Neural cell (in vitro differentiated cells): ENCODE measurements at regions not wholly inside any gene's neighbourhood (a gene's known extent, or its start where the extent isn't known, plus 50 kb on each side); places are given as distances from the start of the nearest gene placed in this dataset.

ENCODE experiments used
- H2AFZ ChIP-seq: fragments of 200-600, 300-800 bp; sonication (generic), shearing (Covaris generic); 2 replicates; pipeline ENCODE4 v1.6.0; 2014; ENCODE audit warnings: low read depth, mild to moderate bottlenecking, antibody characterized with exemption, low read length, moderate library complexity
- H3F3A ChIP-seq: fragments of 200-600 bp; shearing (Covaris generic); 2 replicates; pipeline ENCODE4 v1.6.1; 2016; ENCODE audit warnings: mild to moderate bottlenecking, moderate library complexity, mixed read lengths, antibody characterized with exemption, low read length; ENCODE audit not compliant: insufficient read depth, poor library complexity, severe bottlenecking
- H3K27ac ChIP-seq: fragments of 200-600, 300-800 bp; sonication (generic), shearing (Covaris generic); 2 replicates; pipeline ENCODE4 v1.5.1; 2014; ENCODE audit warnings: mild to moderate bottlenecking, low read length, moderate library complexity
- H3K27me3 ChIP-seq: fragments of 300-800, 200-600 bp; sonication (generic), shearing (Covaris generic); 2 replicates; pipeline ENCODE4 v1.6.0; 2014; ENCODE audit warnings: mild to moderate bottlenecking, low read depth, low read length, moderate library complexity; ENCODE audit not compliant: insufficient read depth
- H3K36me3 ChIP-seq: fragments of 300-800, 200-600 bp; sonication (generic), shearing (Covaris generic); 2 replicates; pipeline ENCODE4 v1.5.1; 2014; ENCODE audit warnings: mild to moderate bottlenecking, antibody characterized with exemption, low read length, moderate library complexity; ENCODE audit not compliant: insufficient read depth
- H3K4me2 ChIP-seq: fragments of 300-800, 200-600 bp; sonication (generic), shearing (Covaris generic); 2 replicates; pipeline ENCODE4 v1.6.0; 2014; ENCODE audit warnings: mild to moderate bottlenecking, low read length
- H3K4me3 ChIP-seq: fragments of 300-800, 200-600 bp; sonication (generic), shearing (Covaris generic); 2 replicates; pipeline ENCODE4 v1.5.1; 2014; ENCODE audit warnings: mild to moderate bottlenecking, low read length, moderate library complexity
- H3K79me2 ChIP-seq: fragments of 200-600 bp; shearing (Covaris generic); replicated peaks from 2 replicates; pipeline ENCODE4 v1.6.0; 2014; ENCODE audit warnings: mild to moderate bottlenecking, low read length, moderate library complexity; ENCODE audit not compliant: insufficient read depth
- H3K9ac ChIP-seq: fragments of 300-800, 200-600 bp; sonication (generic), shearing (Covaris generic); 2 replicates; pipeline ENCODE4 v1.6.1; 2016; ENCODE audit warnings: mild to moderate bottlenecking, low read length, mixed read lengths
- H3K9me2 ChIP-seq: fragments of 200-600 bp; shearing (Covaris generic); 2 replicates; pipeline ENCODE4 v1.6.1; 2016; ENCODE audit warnings: mild to moderate bottlenecking, low read length, mixed read lengths; ENCODE audit not compliant: insufficient read depth
- H3K9me3 ChIP-seq: fragments of 200-600, 300-800 bp; sonication (generic), shearing (Covaris generic); 2 replicates; pipeline ENCODE4 v1.6.1; 2016; ENCODE audit warnings: mild to moderate bottlenecking, mixed run types, low read length, moderate library complexity, mixed read lengths
- H4K20me1 ChIP-seq: fragments of 200-600 bp; shearing (Covaris generic); 2 replicates; pipeline ENCODE4 v1.6.1; 2016; ENCODE audit warnings: mild to moderate bottlenecking, mixed run types; ENCODE audit not compliant: insufficient read depth
- EP300 ChIP-seq: fragments of 450-650 bp; conservative IDR thresholded peaks from 2 replicates; pipeline ENCODE4 v1.6.1; 2014; ENCODE audit warnings: antibody characterized with exemption, mild to moderate bottlenecking, moderate library complexity; ENCODE audit not compliant: poor library complexity, severe bottlenecking
- EZH2 ChIP-seq: fragments of 200-600, 300-800 bp; shearing (Covaris generic), sonication (generic); IDR thresholded peaks from 2 replicates; pipeline ENCODE4 v1.6.1; 2014; ENCODE audit warnings: antibody characterized with exemption, low read length, borderline replicate concordance, mild to moderate bottlenecking; ENCODE audit not compliant: insufficient read depth, poor library complexity, severe bottlenecking
- MXI1 ChIP-seq: fragments of 450-650 bp; conservative IDR thresholded peaks from 2 replicates; pipeline ENCODE4 v1.6.1; 2014; ENCODE audit warnings: antibody characterized with exemption, mild to moderate bottlenecking; ENCODE audit not compliant: poor library complexity, severe bottlenecking
- POLR2AphosphoS5 ChIP-seq: IDR thresholded peaks from 2 replicates; pipeline ENCODE4 v1.6.1; 2012
- RAD21 ChIP-seq: fragments of 450-650 bp; conservative IDR thresholded peaks from 2 replicates; pipeline ENCODE4 v1.6.1; 2014; ENCODE audit warnings: antibody characterized with exemption, mild to moderate bottlenecking, moderate library complexity
- SMC3 ChIP-seq: fragments of 450-650 bp; conservative IDR thresholded peaks from 2 replicates; pipeline ENCODE4 v1.6.1; 2014; ENCODE audit warnings: antibody characterized with exemption, mild to moderate bottlenecking, moderate library complexity; ENCODE audit not compliant: poor library complexity
- TAF1 ChIP-seq: IDR thresholded peaks from 2 replicates; pipeline ENCODE4 v1.6.1; 2012; ENCODE audit warnings: low read depth
- TF ChIP-seq, protein P1 (sequence below): IDR thresholded peaks from 2 replicates; pipeline ENCODE4 v1.6.1; 2012; ENCODE audit warnings: borderline replicate concordance
- TF ChIP-seq, protein P2 (sequence below): fragments of 450-650 bp; IDR thresholded peaks from 2 replicates; pipeline ENCODE4 v1.5.1; 2014; ENCODE audit warnings: antibody characterized with exemption, mild to moderate bottlenecking, moderate library complexity; ENCODE audit not compliant: poor library complexity, severe bottlenecking

DNA sequence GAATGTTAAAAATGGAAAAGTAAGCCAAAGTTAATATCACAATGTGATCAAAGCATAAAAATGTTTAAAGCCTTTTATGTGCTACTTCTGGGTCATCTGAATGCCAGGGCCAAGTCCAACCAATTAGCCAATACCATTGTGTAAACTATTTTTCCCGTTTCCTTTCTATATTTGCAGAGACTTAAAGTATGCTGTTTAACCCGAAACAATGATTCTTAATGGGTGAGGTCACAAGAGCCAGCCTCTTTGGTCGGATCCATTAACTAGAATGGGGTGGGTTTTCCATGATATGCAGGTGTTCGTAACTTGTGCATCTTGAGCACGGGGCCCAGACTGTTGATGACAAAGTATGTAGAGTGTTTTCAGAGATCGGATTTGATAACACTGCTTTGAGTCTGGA, 111.3 kb upstream of the IGFBP3 start:
- Histone ChIP-seq H3F3A (no peaks in the 10 kb centered on the region), H3K27me3 (no peaks in the 10 kb centered on the region), H3K4me3 (no peak overlapping the region), H4K20me1 (no peaks in the 10 kb centered on the region), H3K27ac (no peak overlapping the region), H3K9ac (no peak overlapping the region), H3K36me3 (no peaks in the 10 kb centered on the region), H2AFZ (no peak overlapping the region), H3K79me2 (no peaks in the 10 kb centered on the region), H3K4me2 (no peak overlapping the region), H3K9me2 (no peaks in the 10 kb centered on the region), H3K9me3 (no peaks in the 10 kb centered on the region)
- TF ChIP-seq, protein P1, sequence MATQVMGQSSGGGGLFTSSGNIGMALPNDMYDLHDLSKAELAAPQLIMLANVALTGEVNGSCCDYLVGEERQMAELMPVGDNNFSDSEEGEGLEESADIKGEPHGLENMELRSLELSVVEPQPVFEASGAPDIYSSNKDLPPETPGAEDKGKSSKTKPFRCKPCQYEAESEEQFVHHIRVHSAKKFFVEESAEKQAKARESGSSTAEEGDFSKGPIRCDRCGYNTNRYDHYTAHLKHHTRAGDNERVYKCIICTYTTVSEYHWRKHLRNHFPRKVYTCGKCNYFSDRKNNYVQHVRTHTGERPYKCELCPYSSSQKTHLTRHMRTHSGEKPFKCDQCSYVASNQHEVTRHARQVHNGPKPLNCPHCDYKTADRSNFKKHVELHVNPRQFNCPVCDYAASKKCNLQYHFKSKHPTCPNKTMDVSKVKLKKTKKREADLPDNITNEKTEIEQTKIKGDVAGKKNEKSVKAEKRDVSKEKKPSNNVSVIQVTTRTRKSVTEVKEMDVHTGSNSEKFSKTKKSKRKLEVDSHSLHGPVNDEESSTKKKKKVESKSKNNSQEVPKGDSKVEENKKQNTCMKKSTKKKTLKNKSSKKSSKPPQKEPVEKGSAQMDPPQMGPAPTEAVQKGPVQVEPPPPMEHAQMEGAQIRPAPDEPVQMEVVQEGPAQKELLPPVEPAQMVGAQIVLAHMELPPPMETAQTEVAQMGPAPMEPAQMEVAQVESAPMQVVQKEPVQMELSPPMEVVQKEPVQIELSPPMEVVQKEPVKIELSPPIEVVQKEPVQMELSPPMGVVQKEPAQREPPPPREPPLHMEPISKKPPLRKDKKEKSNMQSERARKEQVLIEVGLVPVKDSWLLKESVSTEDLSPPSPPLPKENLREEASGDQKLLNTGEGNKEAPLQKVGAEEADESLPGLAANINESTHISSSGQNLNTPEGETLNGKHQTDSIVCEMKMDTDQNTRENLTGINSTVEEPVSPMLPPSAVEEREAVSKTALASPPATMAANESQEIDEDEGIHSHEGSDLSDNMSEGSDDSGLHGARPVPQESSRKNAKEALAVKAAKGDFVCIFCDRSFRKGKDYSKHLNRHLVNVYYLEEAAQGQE, result no peak
- no peak for TF ChIP-seq MXI1
- TF ChIP-seq TAF1, result no peak
- no peak for TF ChIP-seq EP300
- no peak for TF ChIP-seq POLR2AphosphoS5

GRCh38 chr7:46029111-46029704, 108.1 kb upstream of the IGFBP3 start:
- no peak overlapping the region for H3K9ac ChIP-seq
- no peaks in the 10 kb centered on the region for H4K20me1 ChIP-seq
- no peaks in the 10 kb centered on the region for H3K79me2 ChIP-seq
- no peak overlapping the region for H3K4me2 ChIP-seq
- no peaks in the 10 kb centered on the region for H3K36me3 ChIP-seq
- no peak overlapping the region for H3K4me3 ChIP-seq
- no peaks in the 10 kb centered on the region for H3K9me2 ChIP-seq
- H3K9me3 ChIP-seq, result no peaks in the 10 kb centered on the region
- H2AFZ ChIP-seq, result no peak overlapping the region
- no peaks in the 10 kb centered on the region for H3F3A ChIP-seq
- no peaks in the 10 kb centered on the region for H3K27me3 ChIP-seq
- no peak overlapping the region for H3K27ac ChIP-seq
- TF ChIP-seq SMC3, result no peak
- TF ChIP-seq EZH2, result no peak
- TF ChIP-seq RAD21, result no peak
- no peak for TF ChIP-seq POLR2AphosphoS5
- no peak for TF ChIP-seq MXI1
- TF ChIP-seq, protein P1, result no peak
- no peak for TF ChIP-seq EP300
- TF ChIP-seq TAF1, result no peak
- TF ChIP-seq, protein P2, sequence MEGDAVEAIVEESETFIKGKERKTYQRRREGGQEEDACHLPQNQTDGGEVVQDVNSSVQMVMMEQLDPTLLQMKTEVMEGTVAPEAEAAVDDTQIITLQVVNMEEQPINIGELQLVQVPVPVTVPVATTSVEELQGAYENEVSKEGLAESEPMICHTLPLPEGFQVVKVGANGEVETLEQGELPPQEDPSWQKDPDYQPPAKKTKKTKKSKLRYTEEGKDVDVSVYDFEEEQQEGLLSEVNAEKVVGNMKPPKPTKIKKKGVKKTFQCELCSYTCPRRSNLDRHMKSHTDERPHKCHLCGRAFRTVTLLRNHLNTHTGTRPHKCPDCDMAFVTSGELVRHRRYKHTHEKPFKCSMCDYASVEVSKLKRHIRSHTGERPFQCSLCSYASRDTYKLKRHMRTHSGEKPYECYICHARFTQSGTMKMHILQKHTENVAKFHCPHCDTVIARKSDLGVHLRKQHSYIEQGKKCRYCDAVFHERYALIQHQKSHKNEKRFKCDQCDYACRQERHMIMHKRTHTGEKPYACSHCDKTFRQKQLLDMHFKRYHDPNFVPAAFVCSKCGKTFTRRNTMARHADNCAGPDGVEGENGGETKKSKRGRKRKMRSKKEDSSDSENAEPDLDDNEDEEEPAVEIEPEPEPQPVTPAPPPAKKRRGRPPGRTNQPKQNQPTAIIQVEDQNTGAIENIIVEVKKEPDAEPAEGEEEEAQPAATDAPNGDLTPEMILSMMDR, result no peak
